Glutamatergic neuron (in vitro differentiated cells): ENCODE measurements at regions not wholly inside any gene's neighbourhood (a gene's known extent, or its start where the extent isn't known, plus 50 kb on each side); places are given as distances from the start of the nearest gene placed in this dataset.

Source experiments
- DNase-seq: peaks from one replicate; pipeline ENCODE4 v3.0.0; 2022
- H3K27ac Mint-ChIP-seq: one replicate; pipeline ENCODE4 v1.8.0; 2020; ENCODE audit warnings: mild to moderate bottlenecking, mixed read lengths, inconsistent platforms; ENCODE audit not compliant: unreplicated experiment
- H3K27me3 Mint-ChIP-seq: one replicate; pipeline ENCODE4 v1.8.0; 2020; ENCODE audit warnings: mild to moderate bottlenecking, moderate library complexity, mixed read lengths, inconsistent platforms; ENCODE audit not compliant: unreplicated experiment
- H3K36me3 Mint-ChIP-seq: one replicate; pipeline ENCODE4 v1.8.0; 2020; ENCODE audit warnings: mild to moderate bottlenecking, mixed read lengths, inconsistent platforms; ENCODE audit not compliant: unreplicated experiment
- H3K4me1 Mint-ChIP-seq: one replicate; pipeline ENCODE4 v1.8.0; 2020; ENCODE audit warnings: mild to moderate bottlenecking, low read depth, mixed read lengths, inconsistent platforms; ENCODE audit not compliant: unreplicated experiment
- H3K4me3 Mint-ChIP-seq: one replicate; pipeline ENCODE4 v1.8.0; 2020; ENCODE audit warnings: mild to moderate bottlenecking, mixed read lengths, inconsistent platforms; ENCODE audit not compliant: unreplicated experiment
- H3K9me3 Mint-ChIP-seq: one replicate; pipeline ENCODE4 v1.8.0; 2020; ENCODE audit warnings: mild to moderate bottlenecking, moderate library complexity, mixed read lengths, inconsistent platforms; ENCODE audit not compliant: unreplicated experiment
- TF ChIP-seq, protein P1 (sequence below): fragments of 200-600 bp; sonication (generic); IDR thresholded peaks from one replicate; pipeline ENCODE4 v1.5.0; 2021; ENCODE audit not compliant: partially characterized antibody, unreplicated experiment

DNA sequence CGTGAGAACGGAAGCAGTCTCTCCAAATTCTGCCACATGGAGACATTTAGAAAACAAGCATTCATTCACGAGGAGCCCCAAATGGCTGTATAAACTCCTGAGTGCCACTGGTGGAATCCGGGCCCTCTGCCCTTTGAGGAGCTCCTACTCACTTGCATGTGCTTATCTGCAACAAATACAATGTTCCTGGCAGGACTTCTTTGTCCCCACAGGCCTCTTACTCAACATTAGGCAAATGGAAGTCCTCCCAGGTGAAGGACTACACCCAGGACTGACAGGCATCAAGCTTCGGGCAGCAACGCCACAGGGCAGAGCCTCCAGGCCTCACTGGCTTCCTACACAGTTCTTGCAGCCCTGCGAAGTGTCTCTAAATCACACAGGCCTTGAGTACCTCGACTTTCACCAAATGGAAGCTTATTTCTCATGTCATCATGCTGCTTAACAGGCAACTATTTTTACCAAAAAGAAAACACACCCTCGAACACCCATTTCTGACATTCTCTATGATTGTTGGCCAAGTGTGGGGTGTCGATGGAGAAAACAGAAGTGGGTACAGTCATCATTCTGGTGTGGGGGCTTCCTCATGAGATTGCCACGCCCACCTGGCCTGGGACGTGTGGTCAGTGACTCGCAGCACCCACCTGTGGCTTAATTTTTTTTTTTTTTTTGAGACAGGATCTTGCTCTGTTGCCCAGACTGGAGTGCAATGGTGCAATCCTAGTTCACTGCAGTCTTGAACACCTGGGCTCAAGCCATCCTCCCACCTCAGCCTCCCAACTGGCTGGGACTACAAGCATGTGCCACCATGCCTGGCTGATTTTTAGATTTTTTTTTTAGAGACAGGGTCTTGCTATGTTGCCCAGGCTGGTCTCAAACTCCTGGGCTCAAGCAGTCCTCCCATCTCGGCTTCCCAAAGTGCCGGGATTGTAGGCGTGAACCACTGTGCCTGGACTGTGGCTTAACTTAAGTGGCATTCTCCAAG, 186.8 kb upstream of the GLI2 start:
- TF ChIP-seq, protein P1, sequence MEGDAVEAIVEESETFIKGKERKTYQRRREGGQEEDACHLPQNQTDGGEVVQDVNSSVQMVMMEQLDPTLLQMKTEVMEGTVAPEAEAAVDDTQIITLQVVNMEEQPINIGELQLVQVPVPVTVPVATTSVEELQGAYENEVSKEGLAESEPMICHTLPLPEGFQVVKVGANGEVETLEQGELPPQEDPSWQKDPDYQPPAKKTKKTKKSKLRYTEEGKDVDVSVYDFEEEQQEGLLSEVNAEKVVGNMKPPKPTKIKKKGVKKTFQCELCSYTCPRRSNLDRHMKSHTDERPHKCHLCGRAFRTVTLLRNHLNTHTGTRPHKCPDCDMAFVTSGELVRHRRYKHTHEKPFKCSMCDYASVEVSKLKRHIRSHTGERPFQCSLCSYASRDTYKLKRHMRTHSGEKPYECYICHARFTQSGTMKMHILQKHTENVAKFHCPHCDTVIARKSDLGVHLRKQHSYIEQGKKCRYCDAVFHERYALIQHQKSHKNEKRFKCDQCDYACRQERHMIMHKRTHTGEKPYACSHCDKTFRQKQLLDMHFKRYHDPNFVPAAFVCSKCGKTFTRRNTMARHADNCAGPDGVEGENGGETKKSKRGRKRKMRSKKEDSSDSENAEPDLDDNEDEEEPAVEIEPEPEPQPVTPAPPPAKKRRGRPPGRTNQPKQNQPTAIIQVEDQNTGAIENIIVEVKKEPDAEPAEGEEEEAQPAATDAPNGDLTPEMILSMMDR: no peak
- Mint-ChIP-seq H3K36me3 (no peaks in the 10 kb centered on the region), H3K9me3 (peaks cover 9% of the 10 kb centered on the region), H3K4me1 (peaks cover 26% of the 10 kb centered on the region), H3K27me3 (peaks cover 7% of the 10 kb centered on the region), H3K4me3 (no peak overlapping the region), H3K27ac (no peak overlapping the region)
- no peak for DNase-seq

DNA sequence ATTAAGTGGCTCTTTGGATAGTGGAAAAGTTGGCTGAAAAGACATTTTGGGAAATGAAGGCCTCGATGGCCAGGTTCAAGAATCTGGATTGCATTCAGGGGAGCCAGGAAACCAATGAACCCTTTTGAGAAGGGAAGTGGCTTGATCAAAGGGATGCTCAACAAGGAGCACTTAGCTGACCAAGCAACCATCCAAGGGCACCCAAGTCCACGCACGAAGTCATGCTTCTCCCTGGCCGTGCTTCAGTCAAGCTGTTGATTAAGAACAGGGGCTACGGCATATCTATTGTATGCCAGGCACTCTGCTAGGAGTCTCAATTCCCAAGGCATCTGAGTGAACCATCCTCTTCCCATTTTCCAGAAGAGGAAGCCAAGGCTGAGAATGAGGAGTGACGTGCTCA, 185.8 kb upstream of the GLI2 start:
- Mint-ChIP-seq H3K4me1 (peaks cover 26% of the 10 kb centered on the region), H3K9me3 (peaks cover 9% of the 10 kb centered on the region), H3K27ac (no peak overlapping the region), H3K27me3 (peaks cover 7% of the 10 kb centered on the region), H3K36me3 (no peaks in the 10 kb centered on the region), H3K4me3 (no peak overlapping the region)
- DNase-seq: no peak
- TF ChIP-seq, protein P1: no peak

DNA sequence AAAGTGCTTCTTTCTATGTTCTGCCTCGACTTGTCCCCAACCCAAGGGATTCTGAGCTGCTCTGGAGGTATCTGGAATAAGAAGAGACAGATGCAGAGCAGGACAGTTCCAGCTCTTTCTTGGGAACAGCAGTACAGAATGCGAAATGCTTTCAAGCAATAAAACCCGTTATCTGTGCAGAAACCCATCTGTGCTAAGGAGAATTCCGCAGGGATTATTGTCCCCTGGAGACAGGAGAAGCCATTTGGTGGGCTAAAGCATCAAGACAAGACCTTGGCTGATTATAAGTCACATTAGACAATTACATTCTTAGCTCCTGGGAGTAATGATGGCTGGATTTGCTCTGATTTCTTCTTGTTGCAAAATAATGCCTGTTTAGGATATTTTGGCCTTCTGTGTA, 185.4 kb upstream of the GLI2 start:
- Mint-ChIP-seq H3K9me3 (peaks cover 9% of the 10 kb centered on the region), H3K36me3 (no peaks in the 10 kb centered on the region), H3K4me1 (peaks cover 26% of the 10 kb centered on the region), H3K27me3 (peaks cover 7% of the 10 kb centered on the region), H3K4me3 (peak overlapping the region; percentile 46), H3K27ac (peak overlapping the region; percentile 72)
- TF ChIP-seq, protein P1: no peak
- DNase-seq: no peak

DNA sequence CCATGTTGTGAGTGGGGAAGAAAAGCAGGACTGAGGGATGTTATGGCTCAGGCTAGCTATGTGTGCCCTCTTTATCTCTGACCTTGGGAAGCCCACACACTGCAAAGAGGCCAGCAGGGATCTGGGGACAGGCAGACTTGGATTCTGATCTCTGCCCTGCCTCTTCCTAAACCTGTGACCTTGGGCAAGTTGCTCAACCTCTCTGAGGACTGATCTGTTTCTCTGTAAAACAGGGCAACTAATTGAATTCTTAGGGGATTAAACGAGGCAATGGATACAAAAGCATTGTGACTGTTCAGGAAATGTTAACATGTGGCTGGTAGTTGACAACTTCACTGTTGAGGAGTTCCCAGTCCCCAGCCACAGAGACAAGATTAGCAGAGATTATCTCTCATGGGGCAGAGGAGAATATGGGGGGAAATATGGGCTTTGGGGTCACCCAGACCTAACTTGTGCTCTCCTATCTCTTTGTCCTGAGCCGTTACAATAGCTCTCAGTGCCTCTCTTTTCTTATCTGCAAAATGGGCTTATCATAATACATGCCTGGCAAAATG, 184.7 kb upstream of the GLI2 start:
- H3K27me3 Mint-ChIP-seq: peaks cover 7% of the 10 kb centered on the region

More for the DNA sequence above, 184.7 kb upstream of the GLI2 start:
- TF ChIP-seq, protein P1: no peak
- Mint-ChIP-seq H3K27ac (no peak overlapping the region), H3K9me3 (peaks cover 7% of the 10 kb centered on the region), H3K4me1 (peaks cover 26% of the 10 kb centered on the region), H3K36me3 (no peaks in the 10 kb centered on the region), H3K4me3 (no peak overlapping the region)
- DNase-seq: no peak
